ENCODE measurements at regions not wholly inside any gene's neighbourhood (a gene's known extent, or its start where the extent isn't known, plus 50 kb on each side); places are given as distances from the start of the nearest gene placed in this dataset.

DNA sequence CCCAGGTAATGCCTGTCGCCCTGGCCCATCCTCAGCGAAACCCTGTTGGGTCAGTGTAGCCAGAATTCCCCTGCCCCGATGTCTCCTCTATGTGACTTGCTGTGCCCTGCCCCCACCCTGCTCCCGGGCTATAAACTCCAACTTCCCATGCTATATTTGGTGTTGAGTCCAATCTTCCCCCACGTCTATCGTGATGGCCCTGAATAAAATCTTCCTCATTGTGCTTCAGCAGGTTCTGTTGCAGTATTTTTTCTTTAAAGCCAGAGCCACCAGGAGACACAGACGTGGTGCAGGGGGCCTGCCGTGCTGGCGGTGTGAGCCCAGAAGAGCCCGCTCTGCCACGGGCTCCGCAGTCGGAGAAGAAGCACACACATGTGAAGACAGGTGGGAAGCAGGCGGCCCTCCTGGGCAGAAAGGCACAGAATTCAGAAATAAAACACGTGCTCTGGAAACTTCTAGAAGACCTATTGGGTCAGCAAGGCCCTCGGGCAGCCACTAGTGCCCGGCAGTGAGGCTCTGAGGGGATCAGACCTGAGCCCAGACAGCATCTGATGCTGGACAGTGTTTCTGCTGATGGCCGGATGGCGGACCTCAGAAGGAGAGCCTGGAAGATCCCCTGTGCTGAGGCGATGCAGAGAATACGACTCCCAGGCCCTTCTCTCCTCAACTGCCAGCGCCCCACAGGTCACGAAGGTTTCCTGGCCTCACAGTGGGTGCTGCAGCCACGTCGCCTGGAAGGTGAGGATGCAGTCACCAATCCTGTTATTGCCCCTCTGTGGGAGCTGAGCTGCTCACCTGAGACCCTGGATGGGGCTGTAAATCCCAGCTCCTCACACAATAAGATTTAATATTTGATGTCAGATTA, 501.9 kb downstream of the BRD1 start:
- TF ChIP-seq, protein P1, sequence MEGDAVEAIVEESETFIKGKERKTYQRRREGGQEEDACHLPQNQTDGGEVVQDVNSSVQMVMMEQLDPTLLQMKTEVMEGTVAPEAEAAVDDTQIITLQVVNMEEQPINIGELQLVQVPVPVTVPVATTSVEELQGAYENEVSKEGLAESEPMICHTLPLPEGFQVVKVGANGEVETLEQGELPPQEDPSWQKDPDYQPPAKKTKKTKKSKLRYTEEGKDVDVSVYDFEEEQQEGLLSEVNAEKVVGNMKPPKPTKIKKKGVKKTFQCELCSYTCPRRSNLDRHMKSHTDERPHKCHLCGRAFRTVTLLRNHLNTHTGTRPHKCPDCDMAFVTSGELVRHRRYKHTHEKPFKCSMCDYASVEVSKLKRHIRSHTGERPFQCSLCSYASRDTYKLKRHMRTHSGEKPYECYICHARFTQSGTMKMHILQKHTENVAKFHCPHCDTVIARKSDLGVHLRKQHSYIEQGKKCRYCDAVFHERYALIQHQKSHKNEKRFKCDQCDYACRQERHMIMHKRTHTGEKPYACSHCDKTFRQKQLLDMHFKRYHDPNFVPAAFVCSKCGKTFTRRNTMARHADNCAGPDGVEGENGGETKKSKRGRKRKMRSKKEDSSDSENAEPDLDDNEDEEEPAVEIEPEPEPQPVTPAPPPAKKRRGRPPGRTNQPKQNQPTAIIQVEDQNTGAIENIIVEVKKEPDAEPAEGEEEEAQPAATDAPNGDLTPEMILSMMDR (IDR thresholded peaks at IDR 0.05) = no peak
- DNase-seq (ENCODE audit: low spot score) = no peak
- ATAC-seq (ENCODE audit: low FRiP score) = no peak

DNA sequence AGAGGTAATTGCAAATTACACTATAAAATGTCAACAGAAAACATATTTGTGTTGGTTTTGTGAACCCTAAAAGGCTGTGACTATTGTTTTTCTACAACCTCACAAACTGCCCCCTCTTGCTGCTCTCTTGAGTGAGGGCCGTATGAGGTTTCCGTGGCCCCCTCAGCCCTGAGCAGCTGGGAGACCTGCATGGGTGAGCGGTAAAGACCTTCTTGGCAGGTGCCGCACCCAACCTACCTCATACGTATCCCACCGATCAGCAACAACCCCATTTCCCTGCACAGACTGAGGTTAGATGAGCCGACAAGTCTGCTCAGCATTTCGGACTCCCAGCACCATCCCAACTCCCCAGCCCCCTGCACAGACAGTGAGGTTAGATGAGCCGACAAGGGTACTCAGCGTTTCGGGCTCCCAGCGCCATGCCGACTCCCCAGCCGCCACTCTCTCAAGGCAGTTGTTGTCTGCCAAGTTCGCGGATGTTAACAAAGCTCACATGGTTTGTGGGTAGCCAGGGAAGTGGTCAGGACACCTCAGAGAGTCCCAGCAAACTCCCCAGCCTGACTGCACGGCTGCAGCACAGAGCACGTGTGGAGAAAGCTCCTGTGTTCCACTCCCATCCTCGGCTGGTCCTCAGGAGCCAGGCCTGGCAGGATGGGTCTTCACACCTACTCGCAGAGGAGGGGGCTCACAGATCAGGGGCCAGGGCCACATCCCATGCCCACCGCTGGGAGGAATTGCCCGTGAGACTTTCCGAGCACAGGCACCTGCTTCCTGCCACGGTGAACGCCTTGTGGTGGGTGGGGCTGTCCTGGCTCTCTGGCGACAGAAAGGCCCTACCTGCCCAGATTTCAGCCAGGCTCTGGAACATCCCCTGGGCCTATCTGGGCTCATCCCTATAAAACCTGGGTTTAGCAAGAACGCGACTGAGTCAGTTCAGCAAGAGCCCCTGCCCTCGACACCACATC, 502.9 kb downstream of the BRD1 start:
- ATAC-seq (ENCODE audit: low FRiP score) = no peak
- DNase-seq (ENCODE audit: low spot score) = no peak
- TF ChIP-seq, protein P1 (IDR thresholded peaks at IDR 0.05) = no peak

DNA sequence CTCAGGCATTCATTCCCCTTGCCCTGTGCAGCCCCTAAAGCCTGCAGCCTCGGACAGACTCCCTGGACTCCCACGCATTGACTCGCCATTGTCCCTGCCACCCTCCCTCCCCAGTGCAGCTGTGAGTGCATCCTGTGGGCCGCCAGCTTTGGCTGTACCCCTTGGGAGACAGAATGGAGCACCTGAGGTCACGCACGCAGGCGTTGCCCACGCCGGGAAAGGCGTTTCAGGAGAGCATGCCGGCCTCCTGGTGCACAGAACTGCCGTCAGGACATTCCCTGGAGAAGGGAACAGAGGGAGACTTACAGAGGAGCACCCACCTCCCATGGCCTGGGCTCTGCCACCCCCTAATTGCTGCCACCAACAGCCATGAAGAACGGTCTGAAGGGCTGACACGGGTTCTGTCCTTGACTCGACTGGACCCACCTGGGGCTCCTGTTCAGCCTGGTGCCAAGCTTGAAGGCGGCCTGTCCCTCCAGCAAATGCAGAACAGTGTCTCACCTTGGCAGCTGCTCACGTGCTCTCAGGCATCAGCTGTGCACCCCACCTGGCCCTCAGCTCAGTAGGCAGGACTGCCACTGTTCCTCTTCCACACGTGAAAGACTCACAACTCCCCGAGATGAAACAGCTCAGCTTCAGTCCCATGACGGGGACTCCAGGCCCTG, 503.8 kb downstream of the BRD1 start:
- TF ChIP-seq, protein P1 (IDR thresholded peaks at IDR 0.05) = no peak
- ATAC-seq (ENCODE audit: low FRiP score) = no peak
- DNase-seq (ENCODE audit: low spot score) = no peak

DNA sequence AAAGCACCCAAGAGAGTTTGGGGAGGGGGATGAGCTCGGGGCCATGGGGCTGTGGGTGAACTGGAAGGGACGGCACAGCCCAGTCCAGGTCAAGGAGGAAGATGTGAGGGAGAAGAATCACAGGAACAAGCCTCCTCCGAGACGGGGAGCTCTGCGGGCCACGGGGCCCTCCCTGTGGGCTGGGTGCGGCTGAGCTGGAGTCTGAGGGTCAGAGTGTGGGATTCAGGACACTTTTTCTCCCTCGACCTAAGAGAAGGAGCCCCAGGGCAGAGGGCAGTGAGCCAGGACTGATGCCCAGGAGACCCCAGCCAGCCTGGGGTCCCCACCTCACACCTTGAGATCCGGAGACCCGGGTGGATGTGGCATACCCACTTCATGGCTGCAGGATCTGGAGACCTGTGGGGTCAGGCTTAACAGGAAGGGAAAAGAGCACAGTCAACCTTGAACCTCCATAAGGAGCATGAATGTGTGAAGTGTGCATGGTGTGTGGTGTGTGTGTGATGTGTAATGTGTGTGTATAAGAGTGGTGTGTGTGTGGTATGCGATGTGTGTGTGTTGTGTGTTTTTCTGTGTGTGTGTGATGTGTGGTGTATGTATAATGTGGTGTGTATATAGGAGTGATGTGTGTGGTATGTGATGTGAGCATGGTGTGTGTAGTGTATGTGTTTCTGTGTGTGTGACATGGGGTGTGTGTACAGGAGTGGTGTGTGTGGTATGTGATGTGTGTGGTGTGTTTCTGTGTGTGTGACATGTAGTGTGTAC, 504.6 kb downstream of the BRD1 start:
- DNase-seq (ENCODE audit: low spot score) (no peak), ATAC-seq (ENCODE audit: low FRiP score) (no peak)

DNA sequence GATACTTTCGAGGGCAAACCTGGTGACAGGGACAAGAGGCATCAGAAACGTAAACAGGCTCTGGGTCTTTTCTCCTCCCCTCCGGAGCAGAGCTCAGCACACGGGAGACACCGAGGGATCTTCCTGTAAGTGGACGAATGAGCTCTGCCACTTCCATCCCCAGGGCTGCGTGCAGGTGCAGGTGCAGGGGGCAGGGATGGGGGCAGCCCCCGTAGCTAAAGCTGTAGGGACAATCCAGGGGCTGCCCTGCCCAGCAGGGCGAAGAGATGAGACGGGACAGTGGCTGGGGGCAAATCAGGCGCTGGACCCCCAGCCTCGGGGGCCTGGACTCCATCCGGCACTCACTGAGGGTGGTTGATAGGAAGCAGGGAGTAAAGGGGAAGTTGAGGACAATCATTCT, 505.4 kb downstream of the BRD1 start:
- TF ChIP-seq, protein P1 (IDR thresholded peaks at IDR 0.05) = no peak
- ATAC-seq (ENCODE audit: low FRiP score) (no peak), DNase-seq (ENCODE audit: low spot score) (no peak)

More for the DNA sequence above, 504.6 kb downstream of the BRD1 start:
- TF ChIP-seq, protein P1 (IDR thresholded peaks at IDR 0.05) = no peak

DNA sequence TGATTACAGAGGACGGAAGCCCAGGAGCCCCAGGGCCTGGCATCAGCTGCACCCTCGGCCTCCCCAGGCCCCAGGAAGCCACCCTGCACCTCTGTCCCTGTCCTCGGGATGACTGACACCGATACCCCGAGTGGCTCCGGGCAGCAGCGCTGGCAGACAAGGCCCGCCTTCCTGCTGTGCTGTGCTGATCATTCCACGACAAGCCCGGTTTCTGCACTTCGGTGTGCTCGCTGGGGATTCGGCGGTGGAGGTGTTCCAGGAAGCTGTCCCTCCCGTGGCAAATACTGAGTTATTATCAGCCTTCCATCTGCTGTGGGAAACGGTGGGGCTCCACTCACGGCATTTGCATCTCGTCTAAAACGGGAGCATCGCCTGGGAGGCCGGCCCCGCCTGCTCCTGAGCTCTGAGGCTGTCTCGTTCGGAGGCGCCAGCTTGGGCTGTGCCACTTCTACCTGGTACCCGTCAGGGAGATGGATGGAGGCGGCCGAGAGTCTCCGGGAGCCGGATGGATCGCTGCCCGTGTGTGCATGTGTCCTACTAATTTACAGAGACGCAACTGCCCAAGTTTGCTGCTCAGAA, 506.1 kb downstream of the BRD1 start:
- DNase-seq (ENCODE audit: low spot score) = no peak
- no peak for ATAC-seq (ENCODE audit: low FRiP score)
- TF ChIP-seq, protein P1 (IDR thresholded peaks at IDR 0.05) = no peak

Data from omental fat pad (tissue), 3 donors.